ENCODE measurements at regions not wholly inside any gene's neighbourhood (a gene's known extent, or its start where the extent isn't known, plus 50 kb on each side); places are given as distances from the start of the nearest gene placed in this dataset.

DNA sequence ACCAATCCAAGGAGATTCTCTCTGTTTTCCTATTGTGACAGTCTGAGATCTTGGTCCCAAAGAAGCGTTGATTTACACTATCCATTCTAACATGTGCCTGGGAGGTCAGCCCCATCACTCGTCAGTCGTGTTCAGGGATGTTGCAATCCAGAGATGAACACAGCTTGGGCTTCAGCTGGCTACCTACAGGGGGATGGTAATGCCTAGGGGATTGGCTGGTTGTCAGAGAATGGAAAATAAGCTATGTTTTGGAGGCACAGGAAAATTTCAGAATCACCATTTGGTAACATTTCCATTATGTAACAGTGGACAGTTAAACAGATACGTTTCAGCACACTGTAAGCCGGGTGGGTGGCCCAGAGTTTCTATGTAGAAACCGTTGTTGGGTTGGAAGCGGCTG lies 147.1 kb upstream of the RALGAPA2 start:
- Histone ChIP-seq H3K9me3 (ENCODE audit: insufficient read depth, low read length) (no peaks in the 10 kb centered on the region), H3K36me3 (replicated peaks; ENCODE audit: low read depth, low read length) (no peaks in the 10 kb centered on the region), H3K79me2 (ENCODE audit: low read length) (no peaks in the 10 kb centered on the region), H3K4me1 (ENCODE audit: low read length) (peaks cover 8% of the 10 kb centered on the region), H2AFZ (ENCODE audit: low read depth, low read length) (no peak overlapping the region), H3K9ac (ENCODE audit: low read length) (no peak overlapping the region), H3K27me3 (ENCODE audit: low read depth, low read length) (peaks cover 38% of the 10 kb centered on the region), H3K27ac (ENCODE audit: low read length) (no peak overlapping the region), H4K20me1 (ENCODE audit: insufficient read depth, low read length) (no peaks in the 10 kb centered on the region), H3K4me3 (ENCODE audit: low read length) (no peak overlapping the region), H3K4me2 (ENCODE audit: low read length) (no peak overlapping the region)
- no peak for TF ChIP-seq EZH2phosphoT487 (IDR thresholded peaks at IDR 0.05; ENCODE audit: low read depth)
- TF ChIP-seq, protein P1, sequence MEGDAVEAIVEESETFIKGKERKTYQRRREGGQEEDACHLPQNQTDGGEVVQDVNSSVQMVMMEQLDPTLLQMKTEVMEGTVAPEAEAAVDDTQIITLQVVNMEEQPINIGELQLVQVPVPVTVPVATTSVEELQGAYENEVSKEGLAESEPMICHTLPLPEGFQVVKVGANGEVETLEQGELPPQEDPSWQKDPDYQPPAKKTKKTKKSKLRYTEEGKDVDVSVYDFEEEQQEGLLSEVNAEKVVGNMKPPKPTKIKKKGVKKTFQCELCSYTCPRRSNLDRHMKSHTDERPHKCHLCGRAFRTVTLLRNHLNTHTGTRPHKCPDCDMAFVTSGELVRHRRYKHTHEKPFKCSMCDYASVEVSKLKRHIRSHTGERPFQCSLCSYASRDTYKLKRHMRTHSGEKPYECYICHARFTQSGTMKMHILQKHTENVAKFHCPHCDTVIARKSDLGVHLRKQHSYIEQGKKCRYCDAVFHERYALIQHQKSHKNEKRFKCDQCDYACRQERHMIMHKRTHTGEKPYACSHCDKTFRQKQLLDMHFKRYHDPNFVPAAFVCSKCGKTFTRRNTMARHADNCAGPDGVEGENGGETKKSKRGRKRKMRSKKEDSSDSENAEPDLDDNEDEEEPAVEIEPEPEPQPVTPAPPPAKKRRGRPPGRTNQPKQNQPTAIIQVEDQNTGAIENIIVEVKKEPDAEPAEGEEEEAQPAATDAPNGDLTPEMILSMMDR (IDR thresholded peaks at IDR 0.05; ENCODE audit: low read depth, low read length): no peak

DNA sequence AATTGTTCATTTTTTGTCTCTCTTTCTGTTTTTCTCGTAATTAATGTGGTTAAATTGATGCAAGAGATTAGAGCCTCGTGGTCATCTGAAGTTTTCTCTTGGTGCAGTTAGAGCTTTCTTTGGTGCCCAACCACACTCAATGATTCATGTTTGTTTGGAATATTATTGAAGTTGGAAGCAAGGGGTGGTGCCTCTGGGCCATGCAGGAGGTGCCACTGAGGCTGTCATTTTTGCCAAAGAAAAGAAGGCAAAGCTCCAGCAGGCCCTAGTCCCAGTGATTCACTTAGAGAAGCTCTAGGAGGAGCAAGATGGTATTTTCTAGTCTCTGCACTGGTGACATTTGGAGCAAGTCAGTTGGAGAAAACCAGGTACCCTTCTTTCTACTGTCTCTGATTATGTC lies 144.5 kb upstream of the RALGAPA2 start:
- Histone ChIP-seq H3K4me2 (ENCODE audit: low read length) (no peak overlapping the region), H3K27ac (ENCODE audit: low read length) (no peak overlapping the region), H4K20me1 (ENCODE audit: insufficient read depth, low read length) (no peaks in the 10 kb centered on the region), H2AFZ (ENCODE audit: low read depth, low read length) (no peak overlapping the region), H3K9ac (ENCODE audit: low read length) (no peak overlapping the region), H3K79me2 (ENCODE audit: low read length) (no peaks in the 10 kb centered on the region), H3K9me3 (ENCODE audit: insufficient read depth, low read length) (no peaks in the 10 kb centered on the region), H3K4me1 (ENCODE audit: low read length) (peaks cover 11% of the 10 kb centered on the region), H3K4me3 (ENCODE audit: low read length) (no peak overlapping the region), H3K36me3 (replicated peaks; ENCODE audit: low read depth, low read length) (no peaks in the 10 kb centered on the region), H3K27me3 (ENCODE audit: low read depth, low read length) (peaks cover 36% of the 10 kb centered on the region)
- TF ChIP-seq, protein P1 (IDR thresholded peaks at IDR 0.05; ENCODE audit: low read depth, low read length): no peak
- no peak for TF ChIP-seq EZH2phosphoT487 (IDR thresholded peaks at IDR 0.05; ENCODE audit: low read depth)

DNA sequence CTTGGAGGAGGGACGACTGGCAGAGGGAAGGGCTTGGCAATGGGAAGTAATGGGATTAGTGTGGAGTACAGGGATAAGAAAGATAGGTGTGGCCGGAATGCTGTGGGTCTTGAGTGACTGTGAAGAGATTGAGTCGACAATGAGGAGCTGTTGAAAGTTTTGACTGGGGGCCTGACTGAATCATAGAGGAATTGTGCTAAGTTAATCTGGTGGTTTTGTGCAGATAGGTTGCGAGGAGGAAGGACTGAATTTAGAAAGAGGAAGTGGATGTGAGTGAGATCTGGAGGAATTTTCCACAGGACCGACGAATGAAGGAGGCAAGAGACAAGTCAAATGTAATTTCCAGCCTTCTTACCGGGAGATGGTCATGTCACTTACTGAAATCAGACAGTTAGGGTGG lies 143.9 kb upstream of the RALGAPA2 start:
- Histone ChIP-seq H4K20me1 (ENCODE audit: insufficient read depth, low read length) (no peaks in the 10 kb centered on the region), H3K36me3 (replicated peaks; ENCODE audit: low read depth, low read length) (no peaks in the 10 kb centered on the region)

DNA sequence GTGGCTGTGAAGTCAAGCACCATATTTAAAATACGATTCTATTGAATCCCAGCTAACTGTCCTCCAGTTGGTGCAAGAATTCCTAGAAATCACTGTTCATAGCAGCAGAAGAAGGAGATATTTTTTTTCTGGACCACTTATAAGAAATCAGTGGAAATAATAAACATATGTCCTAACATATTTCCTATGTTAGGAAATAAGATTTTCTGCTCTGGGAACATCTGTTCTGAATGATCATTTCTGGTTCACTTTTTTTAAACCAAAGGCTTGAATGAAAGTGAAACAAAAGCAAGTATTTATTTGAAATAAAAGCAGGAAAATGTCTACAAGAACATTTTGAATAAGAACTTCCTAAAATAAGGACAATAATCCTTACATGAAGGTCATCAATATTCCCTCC lies 138.9 kb upstream of the RALGAPA2 start:
- peaks cover 10% of the 10 kb centered on the region for H3K4me1 ChIP-seq (ENCODE audit: low read length)
- no peak overlapping the region for H3K4me3 ChIP-seq (ENCODE audit: low read length)
- peaks cover 9% of the 10 kb centered on the region; the same call in 1 of the 2 replicates for H3K27me3 ChIP-seq (ENCODE audit: low read depth, low read length)
- H3K79me2 ChIP-seq (ENCODE audit: low read length): no peaks in the 10 kb centered on the region
- no peaks in the 10 kb centered on the region for H3K36me3 ChIP-seq (replicated peaks; ENCODE audit: low read depth, low read length)
- no peak overlapping the region for H2AFZ ChIP-seq (ENCODE audit: low read depth, low read length)
- H4K20me1 ChIP-seq (ENCODE audit: insufficient read depth, low read length): no peaks in the 10 kb centered on the region
- no peak overlapping the region for H3K27ac ChIP-seq (ENCODE audit: low read length)
- H3K9ac ChIP-seq (ENCODE audit: low read length): no peak overlapping the region
- H3K9me3 ChIP-seq (ENCODE audit: insufficient read depth, low read length): no peaks in the 10 kb centered on the region
- no peak overlapping the region for H3K4me2 ChIP-seq (ENCODE audit: low read length)
- TF ChIP-seq EZH2phosphoT487 (IDR thresholded peaks at IDR 0.05; ENCODE audit: low read depth): no peak
- TF ChIP-seq, protein P1 (IDR thresholded peaks at IDR 0.05; ENCODE audit: low read depth, low read length): no peak

More for the DNA sequence above, 143.9 kb upstream of the RALGAPA2 start:
- Histone ChIP-seq H3K79me2 (ENCODE audit: low read length) (no peaks in the 10 kb centered on the region), H3K4me1 (ENCODE audit: low read length) (peaks cover 11% of the 10 kb centered on the region), H3K4me3 (ENCODE audit: low read length) (no peak overlapping the region), H3K9ac (ENCODE audit: low read length) (no peak overlapping the region), H2AFZ (ENCODE audit: low read depth, low read length) (no peak overlapping the region), H3K27ac (ENCODE audit: low read length) (no peak overlapping the region), H3K9me3 (ENCODE audit: insufficient read depth, low read length) (no peaks in the 10 kb centered on the region), H3K4me2 (ENCODE audit: low read length) (peak overlapping the region; percentile 34), H3K27me3 (ENCODE audit: low read depth, low read length) (peaks cover 34% of the 10 kb centered on the region)
- no peak for TF ChIP-seq EZH2phosphoT487 (IDR thresholded peaks at IDR 0.05; ENCODE audit: low read depth)
- TF ChIP-seq, protein P1 (IDR thresholded peaks at IDR 0.05; ENCODE audit: low read depth, low read length): no peak
